H9 (cell line): ENCODE measurements at regions not wholly inside any gene's neighbourhood (a gene's known extent, or its start where the extent isn't known, plus 50 kb on each side); places are given as distances from the start of the nearest gene placed in this dataset.

Source experiments
- DNase-seq: peaks from one replicate; pipeline ENCODE4 v3.0.0-alpha.2; 2017
- H2AFZ ChIP-seq: one replicate; pipeline ENCODE4 v1.6.1; 2013; ENCODE audit warnings: mild to moderate bottlenecking, low read length, control low read depth, moderate library complexity
- H2AK5ac ChIP-seq: 2 replicates; pipeline ENCODE4 v1.6.1; 2013; ENCODE audit warnings: low read length, control low read depth, mixed read lengths; ENCODE audit not compliant: insufficient read length
- H2BK120ac ChIP-seq: one replicate; pipeline ENCODE4 v1.6.1; 2013; ENCODE audit warnings: low read depth, mild to moderate bottlenecking, low read length, control low read depth, inconsistent platforms; ENCODE audit not compliant: poor library complexity, severe bottlenecking
- H2BK12ac ChIP-seq: 2 replicates; pipeline ENCODE4 v1.6.1; 2013; ENCODE audit warnings: low read length, control low read depth, mixed read lengths, low read depth; ENCODE audit not compliant: insufficient read length
- H2BK15ac ChIP-seq: 2 replicates; pipeline ENCODE4 v1.6.1; 2013; ENCODE audit warnings: low read depth, low read length, control low read depth
- H2BK20ac ChIP-seq: one replicate; pipeline ENCODE4 v1.6.1; 2013; ENCODE audit warnings: low read depth, mild to moderate bottlenecking, low read length, control low read depth, inconsistent platforms; ENCODE audit not compliant: poor library complexity, severe bottlenecking
- H2BK5ac ChIP-seq: 2 replicates; pipeline ENCODE4 v1.6.1; 2013; ENCODE audit warnings: low read length, control low read depth, mixed read lengths; ENCODE audit not compliant: insufficient read length
- H3K14ac ChIP-seq: 2 replicates; pipeline ENCODE4 v1.6.1; 2013; ENCODE audit warnings: low read length, control low read depth; ENCODE audit not compliant: insufficient read depth
- H3K18ac ChIP-seq: 2 replicates; pipeline ENCODE4 v1.6.1; 2013; ENCODE audit warnings: low read depth, mild to moderate bottlenecking, mixed read lengths, low read length, control low read depth; ENCODE audit not compliant: insufficient read length
- H3K23ac ChIP-seq: 2 replicates; pipeline ENCODE4 v1.6.1; 2013; ENCODE audit warnings: low read length, control low read depth, mixed read lengths, low read depth; ENCODE audit not compliant: insufficient read length
- H3K23me2 ChIP-seq: 2 replicates; pipeline ENCODE4 v1.6.1; 2013; ENCODE audit warnings: low read depth, mild to moderate bottlenecking, mixed read lengths, low read length, control low read depth; ENCODE audit not compliant: insufficient read length, poor library complexity, severe bottlenecking
- H3K27ac ChIP-seq: 2 replicates; pipeline ENCODE4 v1.5.1; 2013; ENCODE audit warnings: low read length, control low read depth, mixed read lengths, low read depth; ENCODE audit not compliant: insufficient read length
- H3K27me3 ChIP-seq: 2 replicates; pipeline ENCODE4 v1.6.1; 2013; ENCODE audit warnings: low read length, control low read depth, inconsistent platforms; ENCODE audit not compliant: insufficient read depth
- H3K4ac ChIP-seq: 2 replicates; pipeline ENCODE4 v1.6.1; 2013; ENCODE audit warnings: low read depth, mild to moderate bottlenecking, control low read depth, inconsistent platforms, low read length, moderate library complexity
- H3K4me1 ChIP-seq: 2 replicates; pipeline ENCODE4 v1.6.1; 2013; ENCODE audit warnings: low read length, control low read depth, inconsistent platforms; ENCODE audit not compliant: insufficient read depth
- H3K4me2 ChIP-seq: 2 replicates; pipeline ENCODE4 v1.6.1; 2013; ENCODE audit warnings: low read length, control low read depth, mixed read lengths; ENCODE audit not compliant: insufficient read length, insufficient read depth
- H3K56ac ChIP-seq: 2 replicates; pipeline ENCODE4 v1.6.1; 2013; ENCODE audit warnings: low read depth, mild to moderate bottlenecking, mixed read lengths, low read length, control low read depth; ENCODE audit not compliant: insufficient read length
- H3K79me1 ChIP-seq: 2 replicates; pipeline ENCODE4 v1.6.1; 2013; ENCODE audit warnings: low read depth, mild to moderate bottlenecking, moderate library complexity, low read length, control low read depth, inconsistent platforms; ENCODE audit not compliant: insufficient read depth, poor library complexity, severe bottlenecking
- H3K79me2 ChIP-seq: 2 replicates; pipeline ENCODE4 v1.6.1; 2013; ENCODE audit warnings: low read length, control low read depth, inconsistent platforms; ENCODE audit not compliant: insufficient read depth
- H3K9ac ChIP-seq: 2 replicates; pipeline ENCODE4 v1.6.1; 2013; ENCODE audit warnings: low read length, control low read depth, mixed read lengths; ENCODE audit not compliant: insufficient read length; ENCODE audit errors: extremely low read depth
- H3K9me3 ChIP-seq: one replicate; pipeline ENCODE4 v1.6.1; 2013; ENCODE audit warnings: low read depth, low read length, inconsistent platforms; ENCODE audit not compliant: control insufficient read depth
- H3T11ph ChIP-seq: one replicate; pipeline ENCODE4 v1.6.1; 2013; ENCODE audit warnings: mild to moderate bottlenecking, low read length, control low read depth, inconsistent platforms
- H4K20me1 ChIP-seq: one replicate; pipeline ENCODE4 v1.6.1; 2013; ENCODE audit not compliant: control insufficient read depth, insufficient read length, insufficient read depth
- H4K5ac ChIP-seq: 2 replicates; pipeline ENCODE4 v1.6.1; 2013; ENCODE audit warnings: low read depth, mild to moderate bottlenecking, mixed read lengths, low read length, control low read depth; ENCODE audit not compliant: insufficient read length
- H4K8ac ChIP-seq: replicated peaks from 2 replicates; pipeline ENCODE4 v1.6.1; 2013; ENCODE audit warnings: low read length, control low read depth, mixed read lengths, low read depth; ENCODE audit not compliant: insufficient read length
- H4K91ac ChIP-seq: 2 replicates; pipeline ENCODE4 v1.6.1; 2013; ENCODE audit warnings: low read depth, mild to moderate bottlenecking, moderate library complexity, mixed read lengths, low read length, control low read depth; ENCODE audit not compliant: insufficient read length
- H3K27ac Mint-ChIP-seq, 3 experiments: 2 replicates in 2 of 3; 3 replicates in 1 of 3; pipeline ENCODE4 v1.8.0; 2020 to 2021; ENCODE audit warnings: mixed read lengths in 3 of 3, mild to moderate bottlenecking in 1 of 3, moderate library complexity in 1 of 3
- H3K27me3 Mint-ChIP-seq: 2 replicates; pipeline ENCODE4 v1.8.0; 2021; ENCODE audit warnings: low read depth, mild to moderate bottlenecking, moderate library complexity, mixed read lengths
- H3K36me3 Mint-ChIP-seq, 3 experiments: 2 replicates in 2 of 3; 3 replicates in 1 of 3; pipeline ENCODE4 v1.8.0; 2020 to 2021; ENCODE audit warnings: low read depth in 3 of 3, mixed read lengths in 3 of 3; ENCODE audit not compliant: insufficient read depth in 1 of 3
- H3K4me1 Mint-ChIP-seq, 2 experiments: 2 replicates each; pipeline ENCODE4 v1.8.0; 2020; ENCODE audit warnings: mixed read lengths in 2 of 2
- H3K4me3 Mint-ChIP-seq, 2 experiments: 2 replicates in 1 of 2; 3 replicates in 1 of 2; pipeline ENCODE4 v1.8.0; 2020 to 2021; ENCODE audit warnings: mild to moderate bottlenecking in 2 of 2, mixed read lengths in 2 of 2, moderate library complexity in 1 of 2
- H3K9me3 Mint-ChIP-seq, 2 experiments: 2 replicates in 1 of 2; 3 replicates in 1 of 2; pipeline ENCODE4 v1.8.0; 2020; ENCODE audit warnings: mild to moderate bottlenecking in 2 of 2, mixed read lengths in 2 of 2, moderate library complexity in 1 of 2
- CTCF ChIP-seq: fragments of 200-600 bp; sonication (generic); conservative IDR thresholded peaks from 3 replicates; pipeline ENCODE4 v1.8.0; 2021; ENCODE audit warnings: antibody characterized with exemption, mild to moderate bottlenecking
- WGBS: extraction: QIAGEN DNeasy Blood & Tissue Kit; methylation state at CpG from one replicate; pipeline ENCODE4 v1.1.7; 2013; ENCODE audit warnings: missing lambda C conversion rate, low lambda C conversion rate, mixed read lengths; ENCODE audit not compliant: insufficient read length; ENCODE audit errors: extremely low coverage; 5-methylcytosine and 5-hydroxymethylcytosine counted together

GRCh38 chr7:68839014-68839413 lies 759.3 kb upstream of the AUTS2 start:
- Histone ChIP-seq H3K23me2 (no peaks in the 10 kb centered on the region), H2AFZ (no peak overlapping the region), H3K4me2 (no peak overlapping the region), H4K8ac (no peak overlapping the region), H4K20me1 (no peaks in the 10 kb centered on the region), H3K14ac (no peak overlapping the region), H3T11ph (no peak overlapping the region), H3K27ac (no peak overlapping the region), H3K9ac (no peak overlapping the region), H3K18ac (no peak overlapping the region), H4K91ac (no peak overlapping the region), H3K9me3 (no peaks in the 10 kb centered on the region), H3K27me3 (no peaks in the 10 kb centered on the region), H3K4ac (no peak overlapping the region), H3K79me2 (no peaks in the 10 kb centered on the region), H3K23ac (no peak overlapping the region), H2BK20ac (no peak overlapping the region), H4K5ac (no peak overlapping the region), H2BK120ac (no peak overlapping the region), H2BK15ac (no peak overlapping the region), H2AK5ac (no peak overlapping the region), H3K79me1 (no peaks in the 10 kb centered on the region), H3K56ac (no peak overlapping the region), H2BK5ac (no peak overlapping the region), H3K4me1 (no peaks in the 10 kb centered on the region), H2BK12ac (no peak overlapping the region)
- Mint-ChIP-seq H3K4me1 (0 out of 4 replicates have a peak, but pooled peaks cover 0 to 4% of the 10 kb centered on the region in 2 experiments), H3K27me3 (no peaks in the 10 kb centered on the region), H3K27ac (no peak overlapping the region), H3K36me3 (no peaks in the 10 kb centered on the region), H3K9me3 (no peaks in the 10 kb centered on the region), H3K4me3 (no peak overlapping the region)
- no peak for TF ChIP-seq CTCF
- DNase-seq, result no peak
- no CpG with 5 or more reads among the region's 9 CpGs for WGBS
